ENCODE measurements at regions not wholly inside any gene's neighbourhood (a gene's known extent, or its start where the extent isn't known, plus 50 kb on each side); places are given as distances from the start of the nearest gene placed in this dataset.

- H3K36me3 ChIP-seq (ENCODE audit: low read depth, missing control alignments), result no peaks in the 10 kb centered on the region
- H3K9me3 ChIP-seq, result no peaks in the 10 kb centered on the region
- WGBS, 2 donors, result 86 to 87% methylated on average over 5 of the region's 5 CpGs
- DNase-seq, result no peak
- TF ChIP-seq CTCF (IDR thresholded peaks at IDR 0.05), result no peak
- no peak for TF ChIP-seq POLR2A (IDR thresholded peaks at IDR 0.05)
- H3K4me3 ChIP-seq, result no peak overlapping the region
- no peak overlapping the region for H3K27ac ChIP-seq
- no peaks in the 10 kb centered on the region for H3K4me1 ChIP-seq
- intact Hi-C loops (cut with DNase I; ENCODE audit: low total_unique reads), result no loop called here
- H3K27me3 ChIP-seq, result no peaks in the 10 kb centered on the region
Observed at GRCh38 chr16:5527817-5528216, 430.2 kb upstream of the EEF2KMT start.

GRCh38 chr16:5526826-5527225, 429.2 kb upstream of the EEF2KMT start:
- Histone ChIP-seq H3K4me3 (no peak overlapping the region), H3K4me1 (no peaks in the 10 kb centered on the region), H3K36me3 (ENCODE audit: low read depth, missing control alignments) (no peaks in the 10 kb centered on the region), H3K27me3 (no peaks in the 10 kb centered on the region), H3K9me3 (no peaks in the 10 kb centered on the region), H3K27ac (no peak overlapping the region)
- intact Hi-C loops (cut with DNase I; ENCODE audit: low total_unique reads), result no loop called here
- TF ChIP-seq CTCF (IDR thresholded peaks at IDR 0.05), result no peak
- TF ChIP-seq POLR2A (IDR thresholded peaks at IDR 0.05), result no peak
- no peak for DNase-seq
- WGBS, 2 donors, result 82 to 84% methylated on average over 8 of the region's 8 CpGs

GRCh38 chr16:5523829-5524228, 426.2 kb upstream of the EEF2KMT start:
- H3K27ac ChIP-seq, result no peak overlapping the region
- TF ChIP-seq CTCF (IDR thresholded peaks at IDR 0.05) (no peak), POLR2A (IDR thresholded peaks at IDR 0.05) (no peak)
- no peaks in the 10 kb centered on the region for H3K36me3 ChIP-seq (ENCODE audit: low read depth, missing control alignments)
- no peak for DNase-seq
- no peak overlapping the region for H3K4me3 ChIP-seq
- 15 to 37% methylated on average over 10 of the region's 10 CpGs for WGBS, 2 donors
- no peaks in the 10 kb centered on the region for H3K9me3 ChIP-seq
- no peaks in the 10 kb centered on the region for H3K4me1 ChIP-seq
- intact Hi-C loops (cut with DNase I; ENCODE audit: low total_unique reads), result no loop called here
- no peaks in the 10 kb centered on the region for H3K27me3 ChIP-seq

- H3K36me3 ChIP-seq (ENCODE audit: low read depth, missing control alignments), result no peaks in the 10 kb centered on the region
- H3K27me3 ChIP-seq, result no peaks in the 10 kb centered on the region
- TF ChIP-seq CTCF (IDR thresholded peaks at IDR 0.05) (no peak), POLR2A (IDR thresholded peaks at IDR 0.05) (no peak)
- no peak overlapping the region for H3K4me3 ChIP-seq
- intact Hi-C loops (cut with DNase I; ENCODE audit: low total_unique reads), result no loop called here
- no peak overlapping the region for H3K27ac ChIP-seq
- no peaks in the 10 kb centered on the region for H3K4me1 ChIP-seq
- no peak for DNase-seq
- H3K9me3 ChIP-seq, result no peaks in the 10 kb centered on the region
Observed at GRCh38 chr16:5516115-5516514, 418.5 kb upstream of the EEF2KMT start.

GRCh38 chr16:5512014-5512413, 414.4 kb upstream of the EEF2KMT start:
- no peaks in the 10 kb centered on the region for H3K4me1 ChIP-seq
- no peaks in the 10 kb centered on the region for H3K36me3 ChIP-seq (ENCODE audit: low read depth, missing control alignments)
- WGBS, 2 donors, result 42 to 50% methylated on average over 4 of the region's 4 CpGs
- no peaks in the 10 kb centered on the region for H3K27me3 ChIP-seq
- no peaks in the 10 kb centered on the region for H3K9me3 ChIP-seq
- H3K4me3 ChIP-seq, result no peak overlapping the region
- intact Hi-C loops (cut with DNase I; ENCODE audit: low total_unique reads), result no loop called here
- DNase-seq, result no peak
- no peak for TF ChIP-seq CTCF (IDR thresholded peaks at IDR 0.05)
- no peak for TF ChIP-seq POLR2A (IDR thresholded peaks at IDR 0.05)
- no peak overlapping the region for H3K27ac ChIP-seq
